Neural cell (in vitro differentiated cells): ENCODE measurements at regions not wholly inside any gene's neighbourhood (a gene's known extent, or its start where the extent isn't known, plus 50 kb on each side); places are given as distances from the start of the nearest gene placed in this dataset.

Source experiments
- H2AFZ ChIP-seq: fragments of 200-600, 300-800 bp; sonication (generic), shearing (Covaris generic); 2 replicates; pipeline ENCODE4 v1.6.0; 2014; ENCODE audit warnings: low read depth, mild to moderate bottlenecking, antibody characterized with exemption, low read length, moderate library complexity
- H3F3A ChIP-seq: fragments of 200-600 bp; shearing (Covaris generic); 2 replicates; pipeline ENCODE4 v1.6.1; 2016; ENCODE audit warnings: mild to moderate bottlenecking, moderate library complexity, mixed read lengths, antibody characterized with exemption, low read length; ENCODE audit not compliant: insufficient read depth, poor library complexity, severe bottlenecking
- H3K27ac ChIP-seq: fragments of 200-600, 300-800 bp; sonication (generic), shearing (Covaris generic); 2 replicates; pipeline ENCODE4 v1.5.1; 2014; ENCODE audit warnings: mild to moderate bottlenecking, low read length, moderate library complexity
- H3K27me3 ChIP-seq: fragments of 300-800, 200-600 bp; sonication (generic), shearing (Covaris generic); 2 replicates; pipeline ENCODE4 v1.6.0; 2014; ENCODE audit warnings: mild to moderate bottlenecking, low read depth, low read length, moderate library complexity; ENCODE audit not compliant: insufficient read depth
- H3K36me3 ChIP-seq: fragments of 300-800, 200-600 bp; sonication (generic), shearing (Covaris generic); 2 replicates; pipeline ENCODE4 v1.5.1; 2014; ENCODE audit warnings: mild to moderate bottlenecking, antibody characterized with exemption, low read length, moderate library complexity; ENCODE audit not compliant: insufficient read depth
- H3K4me2 ChIP-seq: fragments of 300-800, 200-600 bp; sonication (generic), shearing (Covaris generic); 2 replicates; pipeline ENCODE4 v1.6.0; 2014; ENCODE audit warnings: mild to moderate bottlenecking, low read length
- H3K4me3 ChIP-seq: fragments of 300-800, 200-600 bp; sonication (generic), shearing (Covaris generic); 2 replicates; pipeline ENCODE4 v1.5.1; 2014; ENCODE audit warnings: mild to moderate bottlenecking, low read length, moderate library complexity
- H3K79me2 ChIP-seq: fragments of 200-600 bp; shearing (Covaris generic); replicated peaks from 2 replicates; pipeline ENCODE4 v1.6.0; 2014; ENCODE audit warnings: mild to moderate bottlenecking, low read length, moderate library complexity; ENCODE audit not compliant: insufficient read depth
- H3K9ac ChIP-seq: fragments of 300-800, 200-600 bp; sonication (generic), shearing (Covaris generic); 2 replicates; pipeline ENCODE4 v1.6.1; 2016; ENCODE audit warnings: mild to moderate bottlenecking, low read length, mixed read lengths
- H3K9me2 ChIP-seq: fragments of 200-600 bp; shearing (Covaris generic); 2 replicates; pipeline ENCODE4 v1.6.1; 2016; ENCODE audit warnings: mild to moderate bottlenecking, low read length, mixed read lengths; ENCODE audit not compliant: insufficient read depth
- H3K9me3 ChIP-seq: fragments of 200-600, 300-800 bp; sonication (generic), shearing (Covaris generic); 2 replicates; pipeline ENCODE4 v1.6.1; 2016; ENCODE audit warnings: mild to moderate bottlenecking, mixed run types, low read length, moderate library complexity, mixed read lengths
- H4K20me1 ChIP-seq: fragments of 200-600 bp; shearing (Covaris generic); 2 replicates; pipeline ENCODE4 v1.6.1; 2016; ENCODE audit warnings: mild to moderate bottlenecking, mixed run types; ENCODE audit not compliant: insufficient read depth
- EP300 ChIP-seq: fragments of 450-650 bp; conservative IDR thresholded peaks from 2 replicates; pipeline ENCODE4 v1.6.1; 2014; ENCODE audit warnings: antibody characterized with exemption, mild to moderate bottlenecking, moderate library complexity; ENCODE audit not compliant: poor library complexity, severe bottlenecking
- EZH2 ChIP-seq: fragments of 200-600, 300-800 bp; shearing (Covaris generic), sonication (generic); IDR thresholded peaks from 2 replicates; pipeline ENCODE4 v1.6.1; 2014; ENCODE audit warnings: antibody characterized with exemption, low read length, borderline replicate concordance, mild to moderate bottlenecking; ENCODE audit not compliant: insufficient read depth, poor library complexity, severe bottlenecking
- MXI1 ChIP-seq: fragments of 450-650 bp; conservative IDR thresholded peaks from 2 replicates; pipeline ENCODE4 v1.6.1; 2014; ENCODE audit warnings: antibody characterized with exemption, mild to moderate bottlenecking; ENCODE audit not compliant: poor library complexity, severe bottlenecking
- POLR2AphosphoS5 ChIP-seq: IDR thresholded peaks from 2 replicates; pipeline ENCODE4 v1.6.1; 2012
- RAD21 ChIP-seq: fragments of 450-650 bp; conservative IDR thresholded peaks from 2 replicates; pipeline ENCODE4 v1.6.1; 2014; ENCODE audit warnings: antibody characterized with exemption, mild to moderate bottlenecking, moderate library complexity
- REST ChIP-seq: IDR thresholded peaks from 2 replicates; pipeline ENCODE4 v1.6.1; 2012; ENCODE audit warnings: borderline replicate concordance
- SMC3 ChIP-seq: fragments of 450-650 bp; conservative IDR thresholded peaks from 2 replicates; pipeline ENCODE4 v1.6.1; 2014; ENCODE audit warnings: antibody characterized with exemption, mild to moderate bottlenecking, moderate library complexity; ENCODE audit not compliant: poor library complexity
- TAF1 ChIP-seq: IDR thresholded peaks from 2 replicates; pipeline ENCODE4 v1.6.1; 2012; ENCODE audit warnings: low read depth
- TF ChIP-seq, protein P1 (sequence below): fragments of 450-650 bp; IDR thresholded peaks from 2 replicates; pipeline ENCODE4 v1.5.1; 2014; ENCODE audit warnings: antibody characterized with exemption, mild to moderate bottlenecking, moderate library complexity; ENCODE audit not compliant: poor library complexity, severe bottlenecking

DNA sequence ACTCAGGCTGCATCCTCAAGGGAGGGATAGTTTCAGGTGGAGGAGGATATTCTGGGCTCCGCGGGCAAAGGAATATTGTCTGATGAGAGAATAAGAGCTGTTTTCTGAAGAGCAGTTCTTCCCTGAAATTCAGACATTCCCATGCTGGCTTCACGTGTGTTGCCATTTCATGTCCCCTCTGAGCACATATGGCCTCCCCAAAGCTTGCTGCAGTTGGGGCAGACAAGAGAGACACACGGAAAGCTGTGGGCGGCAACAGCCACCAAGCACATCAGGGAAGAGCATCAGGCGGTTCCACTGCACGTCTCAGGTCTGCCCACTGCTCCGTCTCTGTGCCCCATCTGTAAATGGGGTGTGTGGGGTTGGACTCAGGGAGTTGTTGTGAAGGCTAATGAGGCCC lies 247.5 kb upstream of the TSHZ3 start:
- Histone ChIP-seq H3K4me3 (no peak overlapping the region), H2AFZ (no peak overlapping the region), H3K9me2 (no peaks in the 10 kb centered on the region), H3K36me3 (no peaks in the 10 kb centered on the region), H3F3A (no peaks in the 10 kb centered on the region), H3K27ac (no peak overlapping the region), H3K9ac (no peak overlapping the region), H4K20me1 (no peaks in the 10 kb centered on the region), H3K79me2 (no peaks in the 10 kb centered on the region), H3K27me3 (no peaks in the 10 kb centered on the region), H3K4me2 (no peak overlapping the region), H3K9me3 (no peaks in the 10 kb centered on the region)
- TF ChIP-seq POLR2AphosphoS5 (no peak), TAF1 (no peak), EZH2 (no peak), EP300 (no peak), SMC3 (no peak), MXI1 (no peak), RAD21 (no peak), REST (no peak)
- TF ChIP-seq, protein P1, sequence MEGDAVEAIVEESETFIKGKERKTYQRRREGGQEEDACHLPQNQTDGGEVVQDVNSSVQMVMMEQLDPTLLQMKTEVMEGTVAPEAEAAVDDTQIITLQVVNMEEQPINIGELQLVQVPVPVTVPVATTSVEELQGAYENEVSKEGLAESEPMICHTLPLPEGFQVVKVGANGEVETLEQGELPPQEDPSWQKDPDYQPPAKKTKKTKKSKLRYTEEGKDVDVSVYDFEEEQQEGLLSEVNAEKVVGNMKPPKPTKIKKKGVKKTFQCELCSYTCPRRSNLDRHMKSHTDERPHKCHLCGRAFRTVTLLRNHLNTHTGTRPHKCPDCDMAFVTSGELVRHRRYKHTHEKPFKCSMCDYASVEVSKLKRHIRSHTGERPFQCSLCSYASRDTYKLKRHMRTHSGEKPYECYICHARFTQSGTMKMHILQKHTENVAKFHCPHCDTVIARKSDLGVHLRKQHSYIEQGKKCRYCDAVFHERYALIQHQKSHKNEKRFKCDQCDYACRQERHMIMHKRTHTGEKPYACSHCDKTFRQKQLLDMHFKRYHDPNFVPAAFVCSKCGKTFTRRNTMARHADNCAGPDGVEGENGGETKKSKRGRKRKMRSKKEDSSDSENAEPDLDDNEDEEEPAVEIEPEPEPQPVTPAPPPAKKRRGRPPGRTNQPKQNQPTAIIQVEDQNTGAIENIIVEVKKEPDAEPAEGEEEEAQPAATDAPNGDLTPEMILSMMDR: no peak

GRCh38 chr19:31597616-31598015 lies 248.4 kb upstream of the TSHZ3 start:
- no peak overlapping the region for H3K9ac ChIP-seq

More at GRCh38 chr19:31597616-31598015, 248.4 kb upstream of the TSHZ3 start:
- no peaks in the 10 kb centered on the region for H3K9me2 ChIP-seq
- no peaks in the 10 kb centered on the region for H3K79me2 ChIP-seq
- no peak overlapping the region for H3K4me3 ChIP-seq
- no peaks in the 10 kb centered on the region for H3K36me3 ChIP-seq
- H3K27ac ChIP-seq: no peak overlapping the region
- H2AFZ ChIP-seq: no peak overlapping the region
- no peaks in the 10 kb centered on the region for H3K9me3 ChIP-seq
- H3K4me2 ChIP-seq: no peak overlapping the region
- TF ChIP-seq SMC3 (no peak), EZH2 (no peak), MXI1 (no peak), REST (no peak), EP300 (no peak), TAF1 (no peak)
- TF ChIP-seq, protein P1: no peak
- H4K20me1 ChIP-seq: no peaks in the 10 kb centered on the region
- H3K27me3 ChIP-seq: no peaks in the 10 kb centered on the region
- H3F3A ChIP-seq: no peaks in the 10 kb centered on the region
